Endothelial cell of hepatic sinusoid (primary cell): ENCODE measurements at regions not wholly inside any gene's neighbourhood (a gene's known extent, or its start where the extent isn't known, plus 50 kb on each side); places are given as distances from the start of the nearest gene placed in this dataset.

Source experiments
- in situ Hi-C: cut with HindIII; loops from 2 replicates; pipeline ENCODE4 v1.10.0; 2017; ENCODE audit warnings: low sequenced_read_pairs

GRCh38 chr2:60174146-60174545 is 379.3 kb downstream of the BCL11A start:
- in situ Hi-C loops, result no loop called here

DNA sequence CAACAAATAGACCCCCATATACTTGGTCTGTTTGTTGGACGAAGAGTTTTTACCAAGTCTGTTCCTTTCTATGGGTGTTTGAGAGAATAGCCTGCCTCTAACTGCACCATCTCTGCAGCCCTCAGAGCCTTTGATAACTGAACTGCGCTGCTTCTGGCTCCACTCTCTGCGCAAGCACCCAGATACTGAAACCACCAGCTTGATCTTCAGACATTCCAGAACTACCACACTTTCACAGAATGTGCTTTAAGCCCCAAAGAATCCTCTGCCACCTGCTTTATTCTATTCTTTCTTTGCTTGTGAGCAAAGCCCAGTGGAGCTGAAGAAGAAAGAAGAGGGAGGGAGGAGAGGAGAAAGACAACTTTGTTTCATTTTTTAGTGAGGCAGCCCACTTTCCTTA is 380.7 kb downstream of the BCL11A start:
- in situ Hi-C loops, result no loop called here

DNA sequence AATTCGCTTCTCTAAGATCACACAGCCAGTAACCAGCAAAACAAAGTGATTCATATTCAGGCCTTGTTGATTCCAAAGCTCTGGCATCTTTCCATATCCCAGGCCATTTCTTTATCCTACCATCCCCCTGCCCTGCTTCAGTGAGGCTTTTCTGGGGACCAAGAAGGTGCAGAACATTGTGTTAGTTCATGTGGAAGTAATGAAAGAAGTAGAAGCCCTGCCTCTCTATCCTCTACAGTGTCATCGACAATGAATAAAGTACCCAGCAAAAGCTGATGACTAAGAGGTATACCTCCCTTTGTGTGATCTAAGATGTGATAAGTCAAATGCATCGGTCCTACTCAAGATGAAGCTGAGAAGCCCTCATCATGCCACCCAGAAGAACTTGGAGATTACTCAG is 383.2 kb downstream of the BCL11A start:
- in situ Hi-C loops, result no loop called here

GRCh38 chr2:60168247-60168646 is 385.2 kb downstream of the BCL11A start:
- in situ Hi-C loops, result no loop called here

DNA sequence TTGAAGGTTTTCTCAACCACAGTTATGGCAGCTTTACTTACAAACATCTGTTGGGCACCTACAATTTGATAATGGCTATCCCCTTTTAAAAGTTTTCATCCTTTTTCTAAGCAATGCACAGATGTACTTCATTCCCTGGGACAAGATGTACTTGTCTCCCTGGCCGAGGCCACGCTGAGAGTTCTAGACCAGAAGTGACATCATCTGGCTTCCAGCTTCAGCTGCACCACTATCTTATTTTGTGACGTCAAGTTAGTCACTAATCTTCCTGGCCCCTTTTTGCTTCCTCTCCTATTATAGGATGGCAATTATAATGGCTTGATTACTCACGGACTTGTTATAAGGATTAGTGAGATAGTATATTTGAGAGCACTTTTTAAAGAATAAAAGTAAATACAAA is 386.4 kb downstream of the BCL11A start:
- in situ Hi-C loops, result no loop called here

DNA sequence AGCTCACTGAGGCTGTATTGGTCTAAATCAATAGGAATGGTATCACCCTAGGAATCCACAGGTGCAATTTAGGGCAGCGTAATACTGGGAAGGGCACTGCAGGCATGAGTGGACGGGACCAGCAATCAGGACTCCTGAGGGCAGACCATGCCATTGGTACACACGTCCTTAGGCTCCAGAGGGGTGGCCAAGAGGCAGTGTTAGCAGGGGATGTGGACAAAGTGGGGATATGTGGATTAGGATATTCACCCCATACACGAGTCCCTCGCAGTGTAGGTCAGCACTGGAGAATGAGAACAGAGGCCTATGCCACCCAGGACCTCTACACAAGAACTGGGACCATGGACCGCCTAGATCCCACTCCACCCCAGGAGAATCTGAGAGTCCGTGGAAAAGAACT is 389.8 kb downstream of the BCL11A start:
- in situ Hi-C loops, result no loop called here

DNA sequence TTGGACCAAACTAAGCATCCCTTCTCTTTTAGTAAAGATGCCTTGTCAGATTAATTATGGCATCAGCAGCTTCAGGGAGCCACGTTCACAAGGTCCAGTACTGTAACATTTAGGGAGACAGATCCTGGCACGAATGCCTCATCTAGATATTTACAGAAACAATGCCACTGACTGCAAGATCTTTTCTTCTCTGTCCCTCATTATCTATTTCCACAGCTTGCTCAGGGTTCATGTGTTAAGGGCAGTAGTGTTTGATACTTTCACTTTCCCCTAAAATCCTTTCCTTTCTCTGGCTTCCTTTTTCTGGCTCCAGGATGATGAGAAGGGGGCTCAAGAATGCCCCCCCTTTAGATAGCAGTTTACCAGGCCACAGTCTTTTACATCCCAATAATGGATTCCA is 393.9 kb downstream of the BCL11A start:
- in situ Hi-C loops, result no loop called here

DNA sequence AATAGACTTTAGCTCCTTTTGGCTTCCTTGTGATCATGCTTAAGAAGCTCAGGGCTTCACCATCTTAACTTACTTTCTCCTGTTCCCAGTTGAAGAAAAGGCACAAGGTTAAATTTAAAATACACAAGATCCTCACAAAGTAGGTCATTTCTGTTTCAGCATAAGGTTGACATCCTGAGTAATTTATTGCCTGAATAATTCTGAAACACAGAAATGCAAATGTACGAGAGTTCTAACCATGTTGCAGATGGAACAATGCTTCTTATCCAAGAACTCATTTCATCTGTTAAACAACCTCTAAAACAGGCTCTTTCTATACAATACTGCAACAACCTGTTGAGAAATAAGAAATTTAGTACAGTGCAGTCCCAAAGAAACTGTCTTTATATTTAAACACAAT is 395.2 kb downstream of the BCL11A start:
- in situ Hi-C loops, result no loop called here

DNA sequence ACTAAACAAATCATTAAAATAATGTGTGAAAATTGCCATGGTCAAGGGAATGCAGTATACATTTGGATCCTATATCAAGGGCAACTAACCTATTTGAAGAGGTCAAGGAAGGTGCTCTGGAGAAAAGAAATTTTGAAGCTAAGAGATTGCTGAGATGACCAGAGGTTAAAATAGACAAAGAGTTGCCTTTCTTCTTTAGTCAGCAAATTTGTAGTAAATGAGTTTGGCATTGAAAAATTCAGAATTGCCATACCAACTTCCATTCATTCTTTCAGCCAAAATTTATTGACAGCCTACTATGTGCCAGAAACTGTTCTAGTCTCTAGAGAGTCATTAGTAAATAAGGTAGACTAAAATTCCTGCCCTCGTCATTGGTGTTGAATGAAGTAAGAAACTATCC is 396.2 kb downstream of the BCL11A start:
- in situ Hi-C loops, result no loop called here

DNA sequence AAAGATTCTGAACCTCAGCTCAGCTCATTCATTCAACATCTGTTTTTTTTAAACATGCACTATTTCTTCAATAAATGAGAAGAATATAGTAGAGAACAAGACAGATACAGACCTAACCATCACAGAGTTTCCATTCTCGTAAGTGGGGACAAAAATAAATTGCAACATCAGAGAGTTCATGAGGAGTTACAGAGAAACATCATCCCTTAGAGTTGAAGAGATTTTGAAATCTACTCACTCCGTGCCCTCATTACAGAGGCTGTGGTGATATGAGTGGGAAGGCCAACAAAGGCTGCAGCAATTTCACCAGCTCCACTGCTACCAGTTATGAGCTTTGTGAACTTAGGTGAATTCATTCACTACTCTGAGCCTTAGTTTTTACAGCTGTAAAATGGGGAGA is 399.3 kb downstream of the BCL11A start:
- in situ Hi-C loops, result no loop called here

- in situ Hi-C loops, result no loop called here
These were observed 401.1 kb downstream of the BCL11A start for GRCh38 chr2:60152226-60152833.

- in situ Hi-C loops, result no loop called here
These were observed 404.3 kb downstream of the BCL11A start for GRCh38 chr2:60149176-60149575.

DNA sequence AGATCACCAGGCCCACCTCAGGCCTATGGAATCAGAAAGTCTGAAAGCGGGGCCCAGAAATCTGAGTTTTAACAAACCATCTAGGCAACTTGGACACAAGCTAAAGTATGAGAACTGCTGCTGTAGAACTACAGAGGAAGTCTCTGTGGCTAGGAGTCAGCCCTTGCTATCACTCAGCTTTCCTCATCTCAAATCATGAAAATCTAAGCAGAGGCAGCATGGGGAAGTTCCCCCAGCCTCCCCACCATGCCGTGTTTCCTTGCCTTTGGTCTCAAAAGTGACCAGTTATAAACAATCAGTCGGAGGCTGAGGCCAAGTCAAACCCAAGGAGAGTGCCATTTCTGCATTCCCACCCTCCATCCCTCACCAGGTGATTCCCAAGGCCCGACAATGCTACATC is 404.7 kb downstream of the BCL11A start:
- in situ Hi-C loops, result no loop called here

- in situ Hi-C loops, result no loop called here
These were observed 413.3 kb downstream of the BCL11A start for GRCh38 chr2:60140185-60140584.

DNA sequence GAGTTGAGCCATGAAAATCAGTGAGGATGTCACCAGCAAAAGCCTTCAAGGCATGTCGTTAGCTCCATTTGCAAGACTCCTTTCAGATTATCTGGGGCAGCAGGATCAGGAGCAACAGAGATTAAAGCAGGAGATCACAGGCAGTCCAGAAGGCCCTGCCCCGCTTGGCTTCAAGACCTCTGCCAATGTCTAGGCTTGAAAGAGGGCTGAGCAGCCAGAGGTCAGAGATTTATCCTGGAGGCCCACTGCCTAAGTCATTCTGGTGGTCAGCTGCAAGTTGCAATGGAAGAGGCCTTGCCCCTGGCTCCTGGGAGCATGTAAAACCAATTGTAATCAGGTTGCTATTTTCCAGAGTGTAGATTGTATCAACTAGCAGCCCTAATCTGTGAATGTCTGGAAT is 416.5 kb downstream of the BCL11A start:
- in situ Hi-C loops, result no loop called here

DNA sequence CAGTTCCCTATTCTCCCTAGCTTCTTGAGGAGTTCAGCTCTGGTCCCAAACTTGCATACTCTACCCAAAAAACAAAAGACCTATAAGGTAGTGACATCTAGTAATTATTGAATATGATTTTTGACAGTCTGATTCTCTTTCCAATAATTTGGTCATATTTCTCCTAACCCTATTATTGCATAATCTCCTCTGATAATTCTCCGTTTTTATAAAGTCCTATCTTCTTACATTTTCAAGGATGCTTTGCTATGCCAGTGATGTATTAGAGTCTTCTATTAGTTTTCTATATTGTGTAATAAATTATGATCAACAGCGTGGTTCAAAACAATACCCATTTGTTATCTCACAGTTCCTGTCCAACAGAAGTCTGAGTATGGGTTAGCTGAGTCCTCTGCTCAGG is 426.3 kb downstream of the BCL11A start:
- in situ Hi-C loops, result loop anchor here (5.0 kb wide), 1 partner anchor 55 kb away; no protein-coding TSS in a partner anchor

DNA sequence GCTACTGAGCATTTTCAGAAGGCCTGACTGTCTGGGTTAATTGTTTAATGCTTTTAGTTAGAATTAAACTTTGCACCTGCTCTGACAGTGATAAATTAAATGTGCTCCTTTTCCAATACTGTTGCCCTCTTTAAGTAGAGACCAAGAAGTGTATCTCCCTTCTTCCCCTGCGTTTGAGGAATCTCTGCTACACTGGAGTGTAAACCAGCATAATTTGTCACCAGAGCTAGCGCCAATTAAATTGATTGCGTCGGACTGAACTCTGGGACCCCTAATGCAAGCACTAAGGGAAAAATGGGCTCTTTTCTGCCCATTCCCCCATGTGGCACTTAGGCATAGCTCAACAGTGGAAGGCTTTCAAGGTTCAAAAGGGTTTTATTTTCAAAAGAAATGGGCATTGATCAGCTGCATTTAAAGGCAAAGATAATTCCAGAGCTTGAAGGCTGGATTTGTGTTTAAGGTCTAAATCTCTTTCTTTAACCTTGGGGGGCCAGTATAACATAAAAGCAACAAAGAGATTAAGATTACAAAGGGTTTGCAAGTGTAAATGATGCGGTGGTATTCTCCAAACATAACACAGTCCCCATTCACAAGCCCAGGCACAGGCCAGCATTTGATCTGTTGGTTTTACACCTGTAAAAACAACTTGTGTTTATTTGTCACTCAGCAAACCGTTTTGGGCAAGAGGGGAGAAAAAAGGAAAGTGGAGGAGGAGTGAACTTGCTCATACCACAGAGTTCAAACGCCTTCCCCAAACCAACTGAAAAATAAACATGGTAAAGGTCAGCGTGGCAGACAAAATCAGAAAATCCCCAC is 427.6 kb downstream of the BCL11A start:
- in situ Hi-C loops, result loop anchor here (5.0 kb wide), 1 partner anchor 56 kb away; no protein-coding TSS in a partner anchor

DNA sequence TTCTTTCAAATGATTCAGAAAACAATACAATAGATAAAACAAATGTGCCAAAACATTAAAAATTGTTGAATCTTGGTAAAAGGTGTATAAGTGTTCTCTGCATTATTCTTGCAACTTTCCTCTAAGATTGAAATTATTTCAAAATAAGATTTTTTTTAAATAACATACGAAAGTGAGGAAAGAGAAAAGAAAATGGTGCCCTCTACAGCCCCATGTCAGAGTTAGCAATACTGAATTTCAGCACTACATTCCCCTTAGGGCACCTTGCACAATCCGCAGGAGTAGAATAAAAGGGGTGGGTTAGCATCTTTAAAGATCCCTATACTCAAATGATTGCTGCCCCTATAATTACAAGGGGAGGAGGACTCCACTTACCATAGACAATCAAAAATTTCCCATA is 433.7 kb downstream of the BCL11A start:
- in situ Hi-C loops, result no loop called here

DNA sequence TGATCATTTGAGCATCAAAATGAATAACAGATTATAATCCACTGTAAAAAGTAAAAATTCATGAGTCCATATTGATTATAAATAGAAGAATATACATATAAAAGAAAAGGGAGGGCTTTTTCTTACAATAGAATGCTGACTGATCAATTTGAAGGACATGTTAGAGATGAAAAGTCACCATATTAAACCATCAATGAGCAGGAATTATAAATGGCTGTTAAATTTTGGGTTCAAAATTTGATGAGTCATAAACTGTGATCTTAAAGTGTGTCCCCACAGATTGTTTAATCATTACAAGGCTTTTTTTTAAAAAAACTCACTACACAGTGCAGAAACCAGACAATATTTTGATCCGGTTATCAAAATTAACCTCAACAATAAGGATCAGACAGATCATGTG is 434.5 kb downstream of the BCL11A start:
- in situ Hi-C loops, result no loop called here

GRCh38 chr2:60118061-60118460 is 435.4 kb downstream of the BCL11A start:
- in situ Hi-C loops, result no loop called here

DNA sequence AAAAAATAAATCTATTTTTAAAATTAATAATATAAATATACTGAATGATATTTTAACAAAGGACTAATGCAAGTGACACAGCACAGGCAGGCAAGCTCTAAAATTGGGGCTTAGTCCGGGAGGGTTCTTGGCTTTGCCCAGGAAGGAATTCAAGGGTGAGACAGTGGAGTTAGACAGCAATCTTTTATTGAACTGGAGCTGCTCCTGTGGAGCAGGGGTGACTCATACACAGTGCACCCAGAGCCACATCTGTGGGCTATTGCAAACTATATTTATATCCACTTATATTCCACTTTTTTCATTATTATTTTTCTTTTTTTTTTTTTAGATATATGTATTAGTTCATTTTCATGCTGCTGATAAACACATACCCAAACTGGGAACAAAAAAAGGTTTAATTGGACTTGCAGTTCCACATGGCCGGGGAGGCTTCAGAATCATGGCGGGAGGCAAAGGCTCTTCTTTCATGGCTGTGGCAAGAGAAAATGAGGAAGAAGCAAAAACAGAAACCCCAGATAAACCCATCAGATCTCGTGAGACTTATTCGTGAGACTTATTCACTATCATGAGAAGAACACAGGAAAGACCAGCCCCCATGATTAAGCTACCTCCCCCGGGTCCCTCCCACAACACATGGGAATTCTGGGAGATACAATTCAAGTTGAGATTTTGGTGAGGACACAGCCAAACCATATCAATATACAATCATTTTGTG is 437.1 kb downstream of the BCL11A start:
- in situ Hi-C loops, result no loop called here

- in situ Hi-C loops, result no loop called here
These were observed 443.7 kb downstream of the BCL11A start for GRCh38 chr2:60109744-60110143.
